Heart right ventricle (tissue), 16 donors: ENCODE measurements at regions not wholly inside any gene's neighbourhood (a gene's known extent, or its start where the extent isn't known, plus 50 kb on each side); places are given as distances from the start of the nearest gene placed in this dataset.

Experiments used
- ATAC-seq, 8 donors: fragments of 200-7000 bp; cut with Tn5 transposase; one replicate each; pipeline ENCODE4 v1.9.1; 2020; ENCODE audit warnings: mild to moderate bottlenecking in 8 of 8, moderate library complexity in 8 of 8, moderate number of reproducible peaks in 1 of 8
- DNase-seq, 2 donors: peaks; one replicate each; pipeline ENCODE4 v3.0.0-alpha.2; 2020
- H3K27ac ChIP-seq, 10 donors: fragments of 200-600 bp; sonication (generic) in 2 of 10; one replicate each; pipeline versions ENCODE4 v1.5.0 to v1.8.0; 2020 to 2022; ENCODE audit warnings: mild to moderate bottlenecking in 3 of 10
- H3K27me3 ChIP-seq, 7 donors: fragments of 200-600 bp; one replicate each; pipeline ENCODE4 v1.8.0; 2021 to 2022; ENCODE audit warnings: mild to moderate bottlenecking in 2 of 7
- H3K36me3 ChIP-seq, 9 donors: fragments of 200-600 bp; sonication (generic) in 1 of 9; one replicate each; pipeline versions ENCODE4 v1.5.0 to v1.8.0; 2020 to 2022; ENCODE audit warnings: mild to moderate bottlenecking in 2 of 9
- H3K4me1 ChIP-seq, 9 donors: fragments of 200-600 bp; sonication (generic) in 1 of 9; one replicate each; pipeline versions ENCODE4 v1.5.0 to v1.8.0; 2020 to 2022; ENCODE audit warnings: mild to moderate bottlenecking in 4 of 9
- H3K4me3 ChIP-seq, 10 donors: fragments of 200-600 bp; sonication (generic) in 2 of 10; one replicate each; pipeline versions ENCODE4 v1.5.0 to v1.8.0; 2020 to 2022; ENCODE audit warnings: mild to moderate bottlenecking in 7 of 10, moderate library complexity in 2 of 10
- H3K9me3 ChIP-seq, 11 donors: fragments of 200-600 bp in 10 of 11; sonication (generic) in 2 of 11; one replicate each; pipeline versions ENCODE4 v1.5.0 to v1.8.0; 2013 to 2022; ENCODE audit warnings: mild to moderate bottlenecking in 2 of 11, control low read depth in 1 of 11, moderate library complexity in 1 of 11
- WGBS, 2 donors: extraction: QIAGEN DNeasy Blood & Tissue Kit; methylation state at CpG; one replicate each; pipeline ENCODE4 v1.1.7; 2013; ENCODE audit warnings: inconsistent platforms in 1 of 2; 5-methylcytosine and 5-hydroxymethylcytosine counted together
- intact Hi-C, 10 donors: fragments of 100-400 bp; cut with DNase I; formaldehyde crosslinking; loops; one replicate each; pipeline versions ENCODE4 v1.11.1 to v1.14.2; 2022
- TF ChIP-seq, protein P1 (sequence below), 9 donors: fragments of 200-600 bp; sonication (generic) in 2 of 9; IDR thresholded peaks; one replicate each; pipeline versions ENCODE4 v1.5.0 to v1.8.0; 2021 to 2022; ENCODE audit warnings: antibody characterized with exemption in 9 of 9, mild to moderate bottlenecking in 5 of 9, moderate library complexity in 1 of 9
- donor health status: Arrhythmogenic right ventricular cardiomyopathy.
- donor health status: ischemic (EF 13 %, LVEDD 7.1; RV severe dilation, severe dysfunction).
- donor health status: healthy with polysubstance abuse.
- donor health status: DM: no; HTN: yes; CAD: no.
- donor health status: DM: no; HTN: no; CAD: no.
- donor health status: ischemic (EF 25% LVEDD 6.9; RV normal size, moderate dysfunction).
- donor health status: ischemic (EF 25% LVEDD 5.7; RV mildly dilated, moderate dysfunction).
- donor health status: healthy.
- donor health status: DM: yes; HTN: yes; CAD: no.
- donor health status: Ischemic cardiomyopathy.
- donor health status: ischemic (EF 35%, LVEDD 5.7; RV mildly dilated, moderate dysfunction).
- donor health status: nonischemic (EF 11% LVEDD 7.7; RV severe dilation, severe dysfunction).
- donor health status: DM: yes; HTN: yes; CAD: no.
- donor health status: PGD.
- donor health status: ischemic (EF 29% LVEDD 5.4; RV normal size, mild dysfunction).
- donor health status: nonischemic (EF 23%, LVEDD 6.1; RV moderate dilation, normal function).

DNA sequence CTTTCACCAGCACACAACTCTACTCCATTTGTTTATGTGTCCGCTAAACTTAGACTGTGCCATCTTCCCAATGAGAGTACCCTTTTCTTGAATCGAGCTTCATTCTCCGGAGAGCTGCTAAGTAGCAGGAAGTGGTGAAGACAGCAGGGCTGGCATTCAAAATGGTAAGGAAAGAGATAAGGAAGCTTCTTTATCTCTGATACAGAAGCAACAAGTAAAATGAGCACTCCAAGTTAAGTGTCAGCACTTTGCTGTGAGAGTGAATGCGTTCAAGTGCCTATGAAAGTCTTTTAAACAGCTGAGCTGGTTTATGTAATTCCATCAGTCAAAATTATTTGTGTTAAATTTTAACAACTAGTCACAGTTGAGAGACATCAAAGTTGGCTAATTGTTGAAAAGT is 386.8 kb upstream of the PTPRD start:
- Histone ChIP-seq H3K27me3 (no peaks in the 10 kb centered on the region), H3K27ac (no peak overlapping the region), H3K4me3 (no peak overlapping the region), H3K9me3 (peaks cover 0 to 2% (median 0%) of the 10 kb centered on the region in 11 donors), H3K36me3 (no peaks in the 10 kb centered on the region), H3K4me1 (no peaks in the 10 kb centered on the region)
- intact Hi-C loops: loop anchor here in 1 of 10 donors (10.0 kb wide), 1 partner anchor 75 kb away; no protein-coding TSS in a partner anchor
- ATAC-seq (no peak), DNase-seq (no peak)
- TF ChIP-seq, protein P1, sequence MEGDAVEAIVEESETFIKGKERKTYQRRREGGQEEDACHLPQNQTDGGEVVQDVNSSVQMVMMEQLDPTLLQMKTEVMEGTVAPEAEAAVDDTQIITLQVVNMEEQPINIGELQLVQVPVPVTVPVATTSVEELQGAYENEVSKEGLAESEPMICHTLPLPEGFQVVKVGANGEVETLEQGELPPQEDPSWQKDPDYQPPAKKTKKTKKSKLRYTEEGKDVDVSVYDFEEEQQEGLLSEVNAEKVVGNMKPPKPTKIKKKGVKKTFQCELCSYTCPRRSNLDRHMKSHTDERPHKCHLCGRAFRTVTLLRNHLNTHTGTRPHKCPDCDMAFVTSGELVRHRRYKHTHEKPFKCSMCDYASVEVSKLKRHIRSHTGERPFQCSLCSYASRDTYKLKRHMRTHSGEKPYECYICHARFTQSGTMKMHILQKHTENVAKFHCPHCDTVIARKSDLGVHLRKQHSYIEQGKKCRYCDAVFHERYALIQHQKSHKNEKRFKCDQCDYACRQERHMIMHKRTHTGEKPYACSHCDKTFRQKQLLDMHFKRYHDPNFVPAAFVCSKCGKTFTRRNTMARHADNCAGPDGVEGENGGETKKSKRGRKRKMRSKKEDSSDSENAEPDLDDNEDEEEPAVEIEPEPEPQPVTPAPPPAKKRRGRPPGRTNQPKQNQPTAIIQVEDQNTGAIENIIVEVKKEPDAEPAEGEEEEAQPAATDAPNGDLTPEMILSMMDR (IDR thresholded peaks at IDR 0.05): no peak
- WGBS, 2 donors: 36 to 37% methylated on average over 4 of the region's 4 CpGs

DNA sequence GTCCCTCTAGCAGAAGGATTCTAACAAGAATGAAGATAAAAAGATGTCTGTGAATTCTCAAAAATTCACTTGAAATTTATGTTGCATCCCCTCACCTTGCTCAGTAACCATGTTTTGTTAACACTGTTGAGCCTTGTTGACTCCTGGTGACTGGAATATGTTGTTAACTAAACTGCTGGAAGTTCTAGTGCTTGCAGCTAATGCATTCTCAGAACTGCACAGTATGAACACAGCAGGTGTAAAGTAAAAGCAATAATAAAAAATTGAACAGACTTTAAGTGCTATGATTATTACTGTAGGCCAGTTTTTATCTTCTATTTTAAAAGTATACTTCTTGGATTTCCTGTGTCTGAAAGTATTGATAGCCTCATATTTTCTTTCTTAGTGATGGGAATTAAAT is 388.7 kb upstream of the PTPRD start:
- Histone ChIP-seq H3K27ac (no peak overlapping the region), H3K9me3 (peaks cover 0 to 5% (median 0%) of the 10 kb centered on the region in 11 donors), H3K27me3 (no peaks in the 10 kb centered on the region), H3K4me3 (no peak overlapping the region), H3K4me1 (no peaks in the 10 kb centered on the region), H3K36me3 (no peaks in the 10 kb centered on the region)
- DNase-seq (no peak), ATAC-seq (no peak)
- TF ChIP-seq, protein P1 (IDR thresholded peaks at IDR 0.05): no peak
- intact Hi-C loops: loop anchor here in 1 of 10 donors (10.0 kb wide), 1 partner anchor 73 kb away; no protein-coding TSS in a partner anchor

DNA sequence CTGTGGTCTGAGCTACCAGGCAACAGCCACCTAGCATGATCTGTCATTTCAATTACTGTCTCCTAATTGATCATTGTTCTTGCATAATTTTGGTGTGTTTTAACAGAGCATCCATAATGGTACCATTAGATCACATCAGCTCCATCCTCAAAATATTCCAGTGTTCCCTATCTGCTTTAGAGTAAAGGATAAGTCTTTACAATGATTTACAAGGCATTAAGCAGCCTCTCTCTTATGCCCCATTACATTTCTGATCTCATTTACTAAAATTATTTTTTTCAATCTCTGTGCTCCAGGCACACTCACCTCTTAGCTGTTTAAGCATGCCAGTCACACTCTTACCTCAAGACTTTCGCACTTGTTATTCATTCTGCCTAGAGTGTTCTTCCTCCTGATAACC is 389.9 kb upstream of the PTPRD start:
- Histone ChIP-seq H3K27me3 (no peaks in the 10 kb centered on the region), H3K36me3 (no peaks in the 10 kb centered on the region), H3K9me3 (peaks cover 0 to 6% (median 0%) of the 10 kb centered on the region in 11 donors), H3K27ac (no peak overlapping the region), H3K4me3 (no peak overlapping the region), H3K4me1 (no peaks in the 10 kb centered on the region)
- intact Hi-C loops: loop anchor here in 1 of 10 donors (10.0 kb wide), 1 partner anchor 72 kb away; no protein-coding TSS in a partner anchor
- ATAC-seq: no peak
- TF ChIP-seq, protein P1 (IDR thresholded peaks at IDR 0.05): no peak
- WGBS, 2 donors: 0 to 44% methylated on average over 1 of the region's 1 CpG
- DNase-seq: no peak

DNA sequence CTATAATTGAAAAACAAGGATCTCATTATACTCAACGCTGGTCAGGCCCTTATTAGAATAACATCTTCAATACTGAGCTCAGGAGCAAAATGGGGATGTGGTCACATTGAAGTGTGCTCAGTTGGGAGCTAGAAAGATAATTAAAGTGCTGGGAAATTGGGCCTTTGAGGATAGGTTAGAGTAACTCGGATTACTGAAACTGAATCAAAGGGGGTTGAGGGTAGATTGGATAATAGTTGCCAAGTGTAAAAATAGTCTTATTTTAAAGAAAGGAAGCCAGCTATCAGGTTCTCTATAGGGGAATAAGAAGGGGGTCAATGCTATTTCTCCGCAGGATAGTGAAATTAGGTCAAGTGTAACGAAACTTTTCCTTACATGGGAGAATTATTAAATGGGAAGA is 391.0 kb upstream of the PTPRD start:
- no peak for ATAC-seq
- TF ChIP-seq, protein P1 (IDR thresholded peaks at IDR 0.05): no peak
- Histone ChIP-seq H3K27me3 (no peaks in the 10 kb centered on the region), H3K36me3 (no peaks in the 10 kb centered on the region), H3K9me3 (peaks cover 0 to 18% (median 0%) of the 10 kb centered on the region in 11 donors), H3K4me3 (no peak overlapping the region), H3K4me1 (no peaks in the 10 kb centered on the region), H3K27ac (no peak overlapping the region)
- 80 to 84% methylated on average over 4 of the region's 4 CpGs for WGBS, 2 donors
- intact Hi-C loops: loop anchor here in 1 of 10 donors (10.0 kb wide), 1 partner anchor 71 kb away; no protein-coding TSS in a partner anchor
- DNase-seq: no peak
